ENCODE measurements at regions not wholly inside any gene's neighbourhood (a gene's known extent, or its start where the extent isn't known, plus 50 kb on each side); places are given as distances from the start of the nearest gene placed in this dataset.

GRCh38 chr5:34591723-34592122, 64.4 kb upstream of the RAI14 start:
- TF ChIP-seq CTCF (IDR thresholded peaks at IDR 0.05), result no peak
- TF ChIP-seq POLR2A (IDR thresholded peaks at IDR 0.05), result no peak

Data from right lobe of liver (tissue), 4 donors.